Body of pancreas (tissue), 4 donors: ENCODE measurements at regions not wholly inside any gene's neighbourhood (a gene's known extent, or its start where the extent isn't known, plus 50 kb on each side); places are given as distances from the start of the nearest gene placed in this dataset.

ENCODE experiments used
- ATAC-seq: fragments of 150-250 bp; one replicate; pipeline ENCODE4 v1.9.1; 2016
- DNase-seq, 4 donors: peaks; one replicate each; pipeline ENCODE4 v3.0.0-alpha.2; 2019
- H3K27ac ChIP-seq, 4 donors: fragments of 200-600 bp; sonication (generic); 1 replicate in 3 of 4; 2 replicates in 1 of 4; pipeline versions ENCODE4 v1.5.1 to v1.6.1; 2016 to 2019; ENCODE audit warnings: mild to moderate bottlenecking in 1 of 4, mixed read lengths in 1 of 4, moderate library complexity in 1 of 4
- H3K27me3 ChIP-seq, 2 donors: fragments of 200-600 bp; sonication (generic); one replicate each; pipeline ENCODE4 v1.6.0; 2016; ENCODE audit warnings: mild to moderate bottlenecking in 1 of 2
- H3K36me3 ChIP-seq, 2 donors: fragments of 200-600 bp; sonication (generic); replicated peaks in 1 of 2; 2 replicates each; pipeline ENCODE4 v1.5.1; 2016; ENCODE audit warnings: low read depth in 2 of 2; ENCODE audit not compliant: insufficient read depth in 1 of 2
- H3K4me1 ChIP-seq: fragments of 200-600 bp; sonication (generic); one replicate; pipeline ENCODE4 v1.6.0; 2016
- H3K4me3 ChIP-seq, 2 donors: fragments of 200-600 bp; sonication (generic); 1 replicate in 1 of 2; 2 replicates in 1 of 2; pipeline ENCODE4 v1.5.1; 2016 to 2019
- H3K9me3 ChIP-seq, 3 donors: fragments of 200-600 bp; sonication (generic); 1 replicate in 2 of 3; 2 replicates in 1 of 3; pipeline ENCODE4 v1.5.1; 2016
- POLR2A ChIP-seq, 3 donors: fragments of 450-650 bp; IDR thresholded peaks; one replicate each; pipeline ENCODE4 v1.6.1; 2016; ENCODE audit warnings: antibody characterized with exemption in 3 of 3, mild to moderate bottlenecking in 2 of 3
- WGBS, 2 donors: methylation state at CpG; one replicate each; pipeline ENCODE4 v1.1.5; 2017; 5-methylcytosine and 5-hydroxymethylcytosine counted together
- intact Hi-C: fragments of 100-400 bp; cut with DNase I; formaldehyde crosslinking; loops from one replicate; pipeline ENCODE4 v1.15.1; 2023
- TF ChIP-seq, protein P1 (sequence below), 7 experiments: fragments of 450-650 bp in 4 of 7; fragments of 200-600 bp in 3 of 7; sonication (generic) in 3 of 7; IDR thresholded peaks; one replicate each; pipeline ENCODE4 v1.5.1; 2016 to 2019; ENCODE audit warnings: antibody characterized with exemption in 7 of 7

- no peaks in the 10 kb centered on the region for H3K4me1 ChIP-seq
- no peak for ATAC-seq
- no peak overlapping the region for H3K4me3 ChIP-seq
- no peaks in the 10 kb centered on the region for H3K36me3 ChIP-seq
- 89 to 93% methylated on average over 6 of the region's 6 CpGs for WGBS, 2 donors
- no peak for TF ChIP-seq POLR2A (IDR thresholded peaks at IDR 0.05)
- TF ChIP-seq, protein P1, sequence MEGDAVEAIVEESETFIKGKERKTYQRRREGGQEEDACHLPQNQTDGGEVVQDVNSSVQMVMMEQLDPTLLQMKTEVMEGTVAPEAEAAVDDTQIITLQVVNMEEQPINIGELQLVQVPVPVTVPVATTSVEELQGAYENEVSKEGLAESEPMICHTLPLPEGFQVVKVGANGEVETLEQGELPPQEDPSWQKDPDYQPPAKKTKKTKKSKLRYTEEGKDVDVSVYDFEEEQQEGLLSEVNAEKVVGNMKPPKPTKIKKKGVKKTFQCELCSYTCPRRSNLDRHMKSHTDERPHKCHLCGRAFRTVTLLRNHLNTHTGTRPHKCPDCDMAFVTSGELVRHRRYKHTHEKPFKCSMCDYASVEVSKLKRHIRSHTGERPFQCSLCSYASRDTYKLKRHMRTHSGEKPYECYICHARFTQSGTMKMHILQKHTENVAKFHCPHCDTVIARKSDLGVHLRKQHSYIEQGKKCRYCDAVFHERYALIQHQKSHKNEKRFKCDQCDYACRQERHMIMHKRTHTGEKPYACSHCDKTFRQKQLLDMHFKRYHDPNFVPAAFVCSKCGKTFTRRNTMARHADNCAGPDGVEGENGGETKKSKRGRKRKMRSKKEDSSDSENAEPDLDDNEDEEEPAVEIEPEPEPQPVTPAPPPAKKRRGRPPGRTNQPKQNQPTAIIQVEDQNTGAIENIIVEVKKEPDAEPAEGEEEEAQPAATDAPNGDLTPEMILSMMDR (IDR thresholded peaks at IDR 0.05) = no peak
- intact Hi-C loops = no loop called here
- H3K9me3 ChIP-seq = peaks cover 0 to 7% (median 0%) of the 10 kb centered on the region in 3 donors
- DNase-seq = no peak
- H3K27me3 ChIP-seq = no peaks in the 10 kb centered on the region
- H3K27ac ChIP-seq = no peak overlapping the region
These were observed 123.6 kb upstream of the PITX1 start for GRCh38 chr5:135157421-135158313.

GRCh38 chr5:135156715-135157404 is 122.8 kb upstream of the PITX1 start:
- 60 to 73% methylated on average over 9 to 11 of the region's 11 CpGs for WGBS, 2 donors
- Histone ChIP-seq H3K36me3 (no peaks in the 10 kb centered on the region), H3K9me3 (peaks cover 0 to 7% (median 0%) of the 10 kb centered on the region in 3 donors), H3K27me3 (no peaks in the 10 kb centered on the region), H3K4me1 (no peaks in the 10 kb centered on the region), H3K27ac (no peak overlapping the region), H3K4me3 (no peak overlapping the region)
- intact Hi-C loops = no loop called here
- DNase-seq (no peak), ATAC-seq (no peak)
- no peak for TF ChIP-seq POLR2A (IDR thresholded peaks at IDR 0.05)
- TF ChIP-seq, protein P1 (IDR thresholded peaks at IDR 0.05) = no peak

DNA sequence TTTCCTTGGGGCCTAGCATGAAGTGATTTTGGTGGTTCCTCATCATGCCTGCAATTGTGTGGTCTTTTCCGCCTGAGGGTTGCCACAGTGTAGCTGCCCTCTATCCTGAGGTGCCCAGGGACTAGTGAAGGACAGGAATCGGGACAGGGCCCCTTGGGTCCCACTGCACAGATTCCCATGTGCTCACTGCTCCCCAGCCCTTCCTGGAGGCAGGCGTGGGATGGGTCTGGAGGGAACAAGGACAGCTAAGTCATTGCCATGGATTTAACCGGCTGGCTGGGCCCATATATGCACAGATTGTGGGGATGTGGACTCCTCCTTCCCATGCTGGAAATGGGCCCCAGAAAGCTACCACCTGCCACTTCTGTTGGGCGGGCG is 122.3 kb upstream of the PITX1 start:
- Histone ChIP-seq H3K9me3 (peaks cover 0 to 7% (median 0%) of the 10 kb centered on the region in 3 donors), H3K36me3 (no peaks in the 10 kb centered on the region), H3K27me3 (no peaks in the 10 kb centered on the region), H3K4me3 (no peak overlapping the region), H3K27ac (no peak overlapping the region), H3K4me1 (no peaks in the 10 kb centered on the region)
- 74 to 76% methylated on average over 5 of the region's 6 CpGs for WGBS, 2 donors
- DNase-seq (no peak), ATAC-seq (no peak)
- TF ChIP-seq, protein P1 (IDR thresholded peaks at IDR 0.05) = no peak
- TF ChIP-seq POLR2A (IDR thresholded peaks at IDR 0.05) = no peak
- intact Hi-C loops = no loop called here

DNA sequence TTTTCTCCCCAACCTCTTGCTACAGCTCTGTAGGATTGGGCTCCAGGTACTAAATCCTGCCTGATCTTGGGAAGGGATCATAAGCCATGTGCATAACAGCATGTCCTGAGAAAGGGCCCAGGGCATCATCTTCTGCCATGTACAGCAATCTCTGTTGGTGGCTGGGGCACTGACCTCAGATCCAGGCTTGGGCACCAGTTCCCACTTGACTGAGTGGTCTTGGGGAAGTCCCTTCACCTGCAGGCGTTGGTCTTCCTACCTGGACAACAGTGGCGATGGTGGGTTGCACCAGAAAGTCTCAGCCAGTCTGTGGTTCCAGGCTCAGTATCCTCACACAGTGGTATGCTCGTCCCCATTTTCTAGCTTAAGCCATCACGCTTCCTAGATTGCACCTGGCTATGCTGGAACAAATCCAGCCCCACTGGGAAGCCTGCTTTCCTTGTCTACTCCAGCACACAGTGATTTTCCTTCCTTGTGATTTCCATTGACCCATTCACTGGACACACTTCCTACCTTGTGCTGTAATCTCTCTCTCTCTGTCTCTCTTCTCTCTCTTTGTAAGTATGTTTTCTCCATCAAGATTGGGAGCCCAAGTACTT is 121.7 kb upstream of the PITX1 start:
- no peaks in the 10 kb centered on the region for H3K27me3 ChIP-seq
- ATAC-seq = no peak
- H3K4me3 ChIP-seq = no peak overlapping the region
- DNase-seq = no peak
- H3K4me1 ChIP-seq = no peaks in the 10 kb centered on the region
- H3K9me3 ChIP-seq = peaks cover 0 to 7% (median 0%) of the 10 kb centered on the region in 3 donors
- H3K27ac ChIP-seq = no peak overlapping the region
- intact Hi-C loops = no loop called here
- H3K36me3 ChIP-seq = no peaks in the 10 kb centered on the region
- TF ChIP-seq POLR2A (IDR thresholded peaks at IDR 0.05) = no peak
- TF ChIP-seq, protein P1 (IDR thresholded peaks at IDR 0.05) = no peak
- WGBS, 2 donors = 78 to 84% methylated on average over 4 of the region's 4 CpGs
